K562 (cell line): ENCODE measurements at regions not wholly inside any gene's neighbourhood (a gene's known extent, or its start where the extent isn't known, plus 50 kb on each side); places are given as distances from the start of the nearest gene placed in this dataset.

Experiments
- ATAC-seq: fragments of 200-7000 bp; cut with Tn5 transposase; 3 replicates; pipeline ENCODE4 v1.9.1; 2020; ENCODE audit warnings: moderate library complexity
- BruUV-seq: library from RNA; stranded (reverse); fragments of 400-500 nt; replicated peaks from 2 replicates; lab custom pipeline; 2021; lab: Mats Ljungman, UMichigan
- CTCF ChIA-PET: fragments of 300-600 bp; formaldehyde crosslinking; extraction: SDS; loops from one replicate; lab custom pipeline; 2021; ENCODE audit warnings: low intra/inter-chr PET ratio; lab: Yijun Ruan, JAX
- POLR2A ChIA-PET: fragments of 300-600, 350-650 bp; sonication (Branson Sonifier 250); formaldehyde crosslinking; extraction: SDS; loops from one replicate; lab custom pipeline; 2021; ENCODE audit warnings: antibody characterized with exemption, inconsistent platforms; lab: Yijun Ruan, JAX
- DNase-seq, 4 experiments: peaks; one replicate each; pipeline versions ENCODE4 v3.0.0 to v3.0.0-alpha.2; 2011 to 2018; ENCODE audit warnings: low spot score in 3 of 4, mixed read lengths in 3 of 4; ENCODE audit errors: extremely low read depth in 1 of 4
- FAIRE-seq: peaks from 2 replicates; lab custom pipeline; 2011; peaks lifted over from hg19 to GRCh38; lab: Jason Lieb, UNC
- H2AFZ ChIP-seq: 2 replicates; pipeline ENCODE4 v1.6.0; 2011; ENCODE audit warnings: low read depth, low read length, control low read depth, inconsistent platforms
- H3K27ac ChIP-seq: fragments of 200-600 bp; 3 replicates; pipeline ENCODE4 v1.8.0; 2011; ENCODE audit warnings: low read depth, mild to moderate bottlenecking, control low read depth, inconsistent platforms, low read length, moderate library complexity, mixed read lengths; ENCODE audit errors: extremely low read depth
- H3K27me3 ChIP-seq, 2 experiments: fragments of 300-600 bp in 1 of 2; 2 replicates in 1 of 2; 3 replicates in 1 of 2; pipeline versions ENCODE4 v1.6.0 to v1.8.0; 2011; ENCODE audit warnings: inconsistent platforms in 2 of 2, low read length in 2 of 2, mild to moderate bottlenecking in 1 of 2, mixed read lengths in 1 of 2, moderate library complexity in 1 of 2; ENCODE audit not compliant: control insufficient read depth in 2 of 2, insufficient read depth in 2 of 2
- H3K36me3 ChIP-seq: fragments of 300-600 bp; 3 replicates; pipeline ENCODE4 v1.8.0; 2011; ENCODE audit warnings: mild to moderate bottlenecking, low read length, inconsistent platforms; ENCODE audit not compliant: control insufficient read depth, insufficient read depth
- H3K4me1 ChIP-seq, 2 experiments: fragments of 200-600 bp in 1 of 2; replicated peaks in 1 of 2; 2 replicates in 1 of 2; 3 replicates in 1 of 2; pipeline versions ENCODE4 v1.5.1 to v1.8.0; 2011; ENCODE audit warnings: inconsistent platforms in 2 of 2, low read length in 2 of 2, mild to moderate bottlenecking in 1 of 2, mixed read lengths in 1 of 2, moderate library complexity in 1 of 2; ENCODE audit not compliant: control insufficient read depth in 2 of 2, insufficient read depth in 2 of 2
- H3K4me2 ChIP-seq: 2 replicates; pipeline ENCODE4 v1.6.1; 2011; ENCODE audit warnings: low read length, control low read depth, inconsistent platforms, mixed read lengths; ENCODE audit not compliant: insufficient read depth
- H3K4me3 ChIP-seq: fragments of 200-600 bp; sonication (generic), shearing (Covaris generic); 2 replicates; pipeline ENCODE4 v1.5.1; 2016; ENCODE audit warnings: control low read depth, inconsistent platforms
- H3K79me2 ChIP-seq: fragments of 200-600 bp; 3 replicates; pipeline ENCODE4 v1.8.0; 2011; ENCODE audit warnings: low read length, inconsistent platforms; ENCODE audit not compliant: control insufficient read depth, insufficient read depth
- H3K9ac ChIP-seq, 2 experiments: 2 replicates each; pipeline versions ENCODE4 v1.6.0 to v1.6.1; 2011; ENCODE audit warnings: low read depth in 2 of 2, low read length in 2 of 2, control low read depth in 1 of 2, inconsistent platforms in 1 of 2, mild to moderate bottlenecking in 1 of 2, mixed read lengths in 1 of 2; ENCODE audit not compliant: insufficient read depth in 1 of 2
- H3K9me1 ChIP-seq: one replicate; pipeline ENCODE4 v1.6.0; 2011; ENCODE audit warnings: inconsistent platforms, mild to moderate bottlenecking, low read length, moderate library complexity; ENCODE audit not compliant: control insufficient read depth, insufficient read depth
- H3K9me3 ChIP-seq: replicated peaks from 2 replicates; pipeline ENCODE4 v1.5.1; 2011; ENCODE audit warnings: low read depth, low read length, inconsistent platforms; ENCODE audit not compliant: control insufficient read depth, insufficient read depth
- H4K20me1 ChIP-seq: replicated peaks from 2 replicates; pipeline ENCODE4 v1.6.1; 2011; ENCODE audit warnings: low read length, inconsistent platforms, mixed read lengths; ENCODE audit not compliant: control insufficient read depth, insufficient read depth
- HMG20A ChIP-seq: fragments of 450-650 bp; formaldehyde crosslinking; conservative IDR thresholded peaks from 2 replicates; pipeline ENCODE4 v1.4.0; 2020; ENCODE audit warnings: mild to moderate bottlenecking, mixed read lengths
- MCM2 ChIP-seq: fragments of 450-650 bp; IDR thresholded peaks from 2 replicates; pipeline ENCODE4 v1.6.1; 2017; ENCODE audit warnings: low read depth, mild to moderate bottlenecking
- ZBED1 ChIP-seq: IDR thresholded peaks from 2 replicates; pipeline ENCODE4 v1.6.1; 2014
- WGBS: fragments of 100-300 bp; shearing (Covaris generic); methylation state at CpG from one replicate; pipeline ENCODE4 v1.1.6; 2016; ENCODE audit warnings: low coverage, mixed read lengths; ENCODE audit not compliant: insufficient coverage; ENCODE audit errors: missing lambda C conversion rate; 5-methylcytosine and 5-hydroxymethylcytosine counted together
- in situ Hi-C: fragments of 300-500 bp; cut with MboI; formaldehyde crosslinking; loops from 4 replicates; pipeline ENCODE4 v1.15.0; 2018; ENCODE audit warnings: inconsistent platforms, mixed read lengths
- intact Hi-C: fragments of 100-400 bp; cut with micrococcal nuclease; formaldehyde crosslinking; loops from 2 replicates; pipeline ENCODE4 v1.14.2; 2022
- TF ChIP-seq, protein P1 (sequence below): fragments of 450-650 bp; formaldehyde crosslinking; IDR thresholded peaks from 2 replicates; pipeline ENCODE4 v1.4.0; 2022; ENCODE audit warnings: missing genetic modification characterization
- TF ChIP-seq, protein P2 (sequence below): sonication (generic); formaldehyde crosslinking; IDR thresholded peaks from 2 replicates; pipeline ENCODE4 v1.8.0; 2022; ENCODE audit warnings: missing genetic modification reagents, mild to moderate bottlenecking, moderate library complexity, borderline replicate concordance

DNA sequence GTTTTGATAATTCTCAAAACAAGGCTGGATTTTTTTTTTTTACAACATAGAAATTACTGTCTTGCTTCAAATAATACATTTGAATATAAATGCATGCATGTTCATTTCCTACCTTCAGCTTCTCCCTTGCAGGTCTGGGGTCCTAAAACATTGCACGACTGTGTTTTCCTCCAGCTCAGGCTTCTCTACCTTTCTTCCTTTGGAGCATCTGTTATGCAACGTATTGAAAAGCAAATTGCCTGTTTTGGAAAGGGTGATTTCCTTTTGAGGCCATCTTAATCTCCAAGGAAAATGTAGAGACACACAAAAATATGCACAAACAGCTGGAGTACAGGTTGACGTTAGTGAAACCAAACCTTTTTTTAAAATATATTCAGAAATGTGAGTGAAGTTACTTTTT, 115.6 kb upstream of the TLL1 start (continued):
- TF ChIP-seq, protein P1, sequence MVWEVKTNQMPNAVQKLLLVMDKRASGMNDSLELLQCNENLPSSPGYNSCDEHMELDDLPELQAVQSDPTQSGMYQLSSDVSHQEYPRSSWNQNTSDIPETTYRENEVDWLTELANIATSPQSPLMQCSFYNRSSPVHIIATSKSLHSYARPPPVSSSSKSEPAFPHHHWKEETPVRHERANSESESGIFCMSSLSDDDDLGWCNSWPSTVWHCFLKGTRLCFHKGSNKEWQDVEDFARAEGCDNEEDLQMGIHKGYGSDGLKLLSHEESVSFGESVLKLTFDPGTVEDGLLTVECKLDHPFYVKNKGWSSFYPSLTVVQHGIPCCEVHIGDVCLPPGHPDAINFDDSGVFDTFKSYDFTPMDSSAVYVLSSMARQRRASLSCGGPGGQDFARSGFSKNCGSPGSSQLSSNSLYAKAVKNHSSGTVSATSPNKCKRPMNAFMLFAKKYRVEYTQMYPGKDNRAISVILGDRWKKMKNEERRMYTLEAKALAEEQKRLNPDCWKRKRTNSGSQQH (CRISPR knock-in tag) = no peak

DNA sequence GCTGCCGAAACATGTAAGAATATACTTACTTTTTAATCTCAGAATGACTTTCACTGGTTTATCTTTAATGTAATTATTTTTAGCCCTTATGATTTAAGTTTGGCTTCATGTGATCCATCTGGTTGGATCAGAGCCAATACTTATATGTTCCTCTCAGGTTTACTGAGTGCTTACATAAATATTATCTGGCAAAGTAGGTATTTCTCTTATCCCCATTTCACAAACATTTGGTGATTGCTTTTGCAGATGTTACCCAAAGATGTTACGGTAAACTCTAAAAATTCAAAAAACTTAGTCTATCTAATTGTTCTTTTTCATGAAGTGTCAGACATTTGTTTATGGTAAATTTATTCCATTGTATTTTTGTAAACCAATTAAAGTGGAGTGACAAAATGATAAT, 115.0 kb upstream of the TLL1 start:
- ATAC-seq = no peak
- H4K20me1 ChIP-seq = no peaks in the 10 kb centered on the region
- H3K4me3 ChIP-seq = no peak overlapping the region
- WGBS = 0% methylated on average over 2 of the region's 2 CpGs
- no peak overlapping the region for H3K4me2 ChIP-seq
- FAIRE-seq = no peak
- no peak overlapping the region for H2AFZ ChIP-seq
- no peaks in the 10 kb centered on the region for H3K9me3 ChIP-seq
- TF ChIP-seq ZBED1 (no peak), MCM2 (no peak), HMG20A (CRISPR knock-in tag) (no peak)
- TF ChIP-seq, protein P2, sequence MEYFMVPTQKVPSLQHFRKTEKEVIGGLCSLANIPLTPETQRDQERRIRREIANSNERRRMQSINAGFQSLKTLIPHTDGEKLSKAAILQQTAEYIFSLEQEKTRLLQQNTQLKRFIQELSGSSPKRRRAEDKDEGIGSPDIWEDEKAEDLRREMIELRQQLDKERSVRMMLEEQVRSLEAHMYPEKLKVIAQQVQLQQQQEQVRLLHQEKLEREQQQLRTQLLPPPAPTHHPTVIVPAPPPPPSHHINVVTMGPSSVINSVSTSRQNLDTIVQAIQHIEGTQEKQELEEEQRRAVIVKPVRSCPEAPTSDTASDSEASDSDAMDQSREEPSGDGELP = no peak
- POLR2A ChIA-PET = no interaction called here
- H3K79me2 ChIP-seq = no peaks in the 10 kb centered on the region
- H3K9me1 ChIP-seq = no peaks in the 10 kb centered on the region
- no peaks in the 10 kb centered on the region for H3K4me1 ChIP-seq
- no peak for DNase-seq
- H3K36me3 ChIP-seq = no peaks in the 10 kb centered on the region
- intact Hi-C loops (no loop called here), in situ Hi-C loops (no loop called here)
- BruUV-seq = no TSS peak
- H3K27me3 ChIP-seq = no peaks in the 10 kb centered on the region
- CTCF ChIA-PET = no interaction called here
- H3K9ac ChIP-seq = no peak overlapping the region
- no peak overlapping the region for H3K27ac ChIP-seq
